Endothelial cell of umbilical vein (primary cell): ENCODE measurements at regions not wholly inside any gene's neighbourhood (a gene's known extent, or its start where the extent isn't known, plus 50 kb on each side); places are given as distances from the start of the nearest gene placed in this dataset.

Experiments
- BruUV-seq: library from RNA; stranded (reverse); fragments of 400-500 nt; replicated peaks from 2 replicates; lab custom pipeline; 2021; lab: Mats Ljungman, UMichigan
- CTCF ChIA-PET: fragments of 300-600, 350-600 bp; sonication (Branson Sonifier 250); formaldehyde crosslinking; loops from one replicate; lab custom pipeline; 2021; ENCODE audit warnings: antibody characterized with exemption, inconsistent platforms; lab: Charles Lee
- POLR2A ChIA-PET: fragments of 300-600, 350-600 bp; sonication (Branson Sonifier 250); formaldehyde crosslinking; loops from one replicate; lab custom pipeline; 2021; ENCODE audit warnings: antibody characterized with exemption, inconsistent platforms; lab: Charles Lee
- DNase-seq: peaks from one replicate; pipeline ENCODE4 v3.0.0-alpha.2; 2011; ENCODE audit warnings: low read depth, low spot score
- FAIRE-seq: peaks from 2 replicates; lab custom pipeline; 2011; peaks lifted over from hg19 to GRCh38; lab: Jason Lieb, UNC
- H2AFZ ChIP-seq: 2 replicates; pipeline ENCODE4 v1.6.0; 2012; ENCODE audit warnings: low read depth, low read length, control low read depth, inconsistent platforms
- H3K27ac ChIP-seq: 2 replicates; pipeline ENCODE4 v1.5.1; 2011; ENCODE audit warnings: low read depth, mild to moderate bottlenecking, control low read depth, low read length, moderate library complexity; ENCODE audit not compliant: insufficient read depth
- H3K27me3 ChIP-seq, 2 experiments: 2 replicates each; pipeline versions ENCODE4 v1.6.0 to v1.6.1; 2011; ENCODE audit warnings: low read length in 2 of 2, mixed read lengths in 1 of 2; ENCODE audit not compliant: control insufficient read depth in 2 of 2, insufficient read depth in 2 of 2
- H3K36me3 ChIP-seq, 2 experiments: 2 replicates in 1 of 2; 3 replicates in 1 of 2; pipeline ENCODE4 v1.5.1; 2011; ENCODE audit warnings: low read length in 2 of 2, mild to moderate bottlenecking in 1 of 2, moderate library complexity in 1 of 2; ENCODE audit not compliant: control insufficient read depth in 2 of 2, insufficient read depth in 2 of 2; ENCODE audit errors: extremely low read depth in 1 of 2
- H3K4me1 ChIP-seq: 3 replicates; pipeline ENCODE4 v1.5.1; 2011; ENCODE audit warnings: mild to moderate bottlenecking, low read length; ENCODE audit not compliant: control insufficient read depth, insufficient read depth; ENCODE audit errors: extremely low read depth
- H3K4me2 ChIP-seq: 2 replicates; pipeline ENCODE4 v1.6.1; 2011; ENCODE audit warnings: low read length, control low read depth, mixed read lengths; ENCODE audit not compliant: insufficient read depth
- H3K4me3 ChIP-seq, 3 experiments: fragments of 200-600 bp in 1 of 3; sonication (generic), shearing (Covaris generic) in 1 of 3; replicated peaks in 1 of 3; 2 replicates each; pipeline ENCODE4 v1.5.1; 2011 to 2016; ENCODE audit warnings: control low read depth in 3 of 3, low read length in 3 of 3, mild to moderate bottlenecking in 2 of 3, inconsistent platforms in 1 of 3, low read depth in 1 of 3, moderate library complexity in 1 of 3; ENCODE audit not compliant: insufficient read depth in 1 of 3
- H3K79me2 ChIP-seq: 2 replicates; pipeline ENCODE4 v1.6.0; 2012; ENCODE audit warnings: low read length, inconsistent platforms; ENCODE audit not compliant: control insufficient read depth, insufficient read depth
- H3K9ac ChIP-seq: replicated peaks from 2 replicates; pipeline ENCODE3; 2011; ENCODE audit warnings: low read length, control low read depth; ENCODE audit not compliant: insufficient read depth; ENCODE audit errors: extremely low read depth
- H3K9me1 ChIP-seq: replicated peaks from 3 replicates; pipeline ENCODE4 v1.6.0; 2011; ENCODE audit warnings: mild to moderate bottlenecking, low read length; ENCODE audit not compliant: control insufficient read depth, insufficient read depth; ENCODE audit errors: extremely low read depth
- H3K9me3 ChIP-seq: replicated peaks from 2 replicates; pipeline ENCODE4 v1.5.1; 2012; ENCODE audit warnings: low read length, inconsistent platforms; ENCODE audit not compliant: control insufficient read depth, insufficient read depth
- H4K20me1 ChIP-seq: replicated peaks from 2 replicates; pipeline ENCODE3; 2011; ENCODE audit warnings: mild to moderate bottlenecking, low read length; ENCODE audit not compliant: control insufficient read depth, insufficient read depth; ENCODE audit errors: extremely low read depth
- CTCF ChIP-seq, 2 donors: IDR thresholded peaks; 1 replicate in 1 of 2; 2 replicates in 1 of 2; pipeline ENCODE4 v1.5.1; 2011; ENCODE audit warnings: low read length in 2 of 2, mild to moderate bottlenecking in 2 of 2, moderate library complexity in 2 of 2, control low read depth in 1 of 2, inconsistent platforms in 1 of 2, low read depth in 1 of 2; ENCODE audit not compliant: insufficient read depth in 1 of 2; ENCODE audit errors: extremely low read depth in 1 of 2
- EZH2 ChIP-seq: IDR thresholded peaks from 2 replicates; pipeline ENCODE4 v1.6.1; 2012; ENCODE audit warnings: borderline replicate concordance, low read depth, mild to moderate bottlenecking, moderate library complexity, low read length, inconsistent platforms; ENCODE audit not compliant: severe bottlenecking
- GATA2 ChIP-seq: IDR thresholded peaks from 2 replicates; pipeline ENCODE4 v1.7.0; 2011; ENCODE audit warnings: low read depth, mild to moderate bottlenecking, moderate library complexity, mixed read lengths, low read length; ENCODE audit not compliant: insufficient read length, insufficient read depth
- JUN ChIP-seq: IDR thresholded peaks from 2 replicates; pipeline ENCODE4 v1.6.1; 2011; ENCODE audit warnings: borderline replicate concordance, low read depth; ENCODE audit not compliant: insufficient read length, insufficient read depth
- MYC ChIP-seq: IDR thresholded peaks from one replicate; pipeline ENCODE4 v1.6.1; 2011; ENCODE audit warnings: mild to moderate bottlenecking, low read depth, low read length
- POLR2A ChIP-seq: IDR thresholded peaks from 2 replicates; pipeline ENCODE4 v1.6.1; 2012; ENCODE audit warnings: low read depth, mild to moderate bottlenecking, control low read depth, low read length
- POLR2AphosphoS5 ChIP-seq: IDR thresholded peaks from 2 replicates; pipeline ENCODE4 v1.6.1; 2012; ENCODE audit warnings: low read depth, mild to moderate bottlenecking, control low read depth, low read length, moderate library complexity; ENCODE audit not compliant: insufficient read depth
- dilution Hi-C: fragments of 300-500 bp; cut with MboI; formaldehyde crosslinking; loops from one replicate; pipeline ENCODE4 v1.15.0; 2019; ENCODE audit warnings: low sequenced_read_pairs; ENCODE audit not compliant: extremely low pct_ligation_motif_present
- intact Hi-C: fragments of 100-400 bp; cut with micrococcal nuclease; formaldehyde crosslinking; loops from one replicate; pipeline ENCODE4 v1.10.0; 2022

- peaks cover 10% of the 10 kb centered on the region for H3K4me1 ChIP-seq
- FAIRE-seq: no peak
- H3K9me1 ChIP-seq: no peaks in the 10 kb centered on the region
- no peaks in the 10 kb centered on the region for H3K79me2 ChIP-seq
- H3K4me3 ChIP-seq: no peak overlapping the region
- peaks cover 2 to 4% of the 10 kb centered on the region in 2 experiments for H3K27me3 ChIP-seq
- BruUV-seq: no TSS peak
- H2AFZ ChIP-seq: no peak overlapping the region
- intact Hi-C loops: no loop called here
- no peak overlapping the region for H3K27ac ChIP-seq
- dilution Hi-C loops: no loop called here
- no peak for TF ChIP-seq MYC
- TF ChIP-seq POLR2A: no peak
- no peak for TF ChIP-seq EZH2
- TF ChIP-seq CTCF (IDR thresholded peaks at IDR 0.05; ENCODE audit: extremely low read depth in 1 of 2, insufficient read depth in 1 of 2, low read depth in 1 of 2, low read length in 2 of 2): no peak
- no peak for TF ChIP-seq POLR2AphosphoS5
- no peak for TF ChIP-seq GATA2
- TF ChIP-seq JUN: no peak
- no peaks in the 10 kb centered on the region for H4K20me1 ChIP-seq
- no peak overlapping the region for H3K9ac ChIP-seq
- no peak for DNase-seq
- ChIA-PET POLR2A (interaction anchor here (0.5 to 0.7 kb wide), 2 partner anchors 23 to 138 kb away, joined by 3 to 5 read pairs; no protein-coding TSS in a partner anchor), CTCF (interaction anchor here (11.9 kb wide), 1 partner anchor 9 kb away, joined by 140 read pairs; no protein-coding TSS in a partner anchor)
- H3K9me3 ChIP-seq: no peaks in the 10 kb centered on the region
- no peaks in the 10 kb centered on the region for H3K36me3 ChIP-seq
- H3K4me2 ChIP-seq: no peak overlapping the region
Observed at GRCh38 chr3:43865351-43865750, 174.6 kb downstream of the ABHD5 start.
